ENCODE measurements at regions not wholly inside any gene's neighbourhood (a gene's known extent, or its start where the extent isn't known, plus 50 kb on each side); places are given as distances from the start of the nearest gene placed in this dataset.

- no peak for DNase-seq
- H3K27me3 ChIP-seq = peaks cover 0 to 56% (median 0%) of the 10 kb centered on the region in 4 donors
- TF ChIP-seq CTCF (IDR thresholded peaks at IDR 0.05) (no peak), POLR2A (IDR thresholded peaks at IDR 0.05) (no peak)
- H3K4me3 ChIP-seq = no peak overlapping the region
- 80 to 84% methylated on average over 2 to 5 of the region's 5 CpGs for WGBS, 2 donors
- no peak overlapping the region for H3K27ac ChIP-seq
- no peaks in the 10 kb centered on the region for H3K9me3 ChIP-seq
- no peaks in the 10 kb centered on the region for H3K36me3 ChIP-seq
- H3K4me1 ChIP-seq = no peaks in the 10 kb centered on the region
- intact Hi-C loops (cut with DNase I) = no loop called here
Observed at GRCh38 chr1:47635111-47635510, 197.3 kb downstream of the FOXD2 start.

- Histone ChIP-seq H3K36me3 (no peaks in the 10 kb centered on the region), H3K4me3 (no peak overlapping the region), H3K4me1 (no peaks in the 10 kb centered on the region), H3K27ac (no peak overlapping the region), H3K9me3 (no peaks in the 10 kb centered on the region), H3K27me3 (peaks cover 0 to 52% (median 0%) of the 10 kb centered on the region in 4 donors)
- 66 to 67% methylated on average over 2 of the region's 2 CpGs for WGBS, 2 donors
- intact Hi-C loops (cut with DNase I) = no loop called here
- DNase-seq = no peak
- TF ChIP-seq POLR2A (IDR thresholded peaks at IDR 0.05) (no peak), CTCF (IDR thresholded peaks at IDR 0.05) (no peak)
Observed at GRCh38 chr1:47635597-47635996, 197.8 kb downstream of the FOXD2 start.

- Histone ChIP-seq H3K9me3 (no peaks in the 10 kb centered on the region), H3K4me1 (no peaks in the 10 kb centered on the region), H3K27me3 (peaks cover 0 to 46% (median 0%) of the 10 kb centered on the region in 4 donors), H3K36me3 (no peaks in the 10 kb centered on the region), H3K4me3 (no peak overlapping the region), H3K27ac (no peak overlapping the region)
- TF ChIP-seq POLR2A (IDR thresholded peaks at IDR 0.05) = no peak
- TF ChIP-seq CTCF (IDR thresholded peaks at IDR 0.05) = no peak
- 74 to 90% methylated on average over 6 of the region's 6 CpGs for WGBS, 2 donors
- DNase-seq = no peak
- intact Hi-C loops (cut with DNase I) = no loop called here
Observed at GRCh38 chr1:47637111-47637685, 199.4 kb downstream of the FOXD2 start.

GRCh38 chr1:47638240-47638639 is 200.4 kb downstream of the FOXD2 start:
- 53 to 63% methylated on average over 8 to 9 of the region's 9 CpGs for WGBS, 2 donors
- no peak for DNase-seq
- Histone ChIP-seq H3K9me3 (no peaks in the 10 kb centered on the region), H3K4me3 (no peak overlapping the region), H3K27ac (no peak overlapping the region), H3K36me3 (no peaks in the 10 kb centered on the region), H3K4me1 (peaks cover 0 to under 1% (median 0%) of the 10 kb centered on the region in 3 donors), H3K27me3 (peaks cover 0 to 38% (median 0%) of the 10 kb centered on the region in 4 donors)
- intact Hi-C loops (cut with DNase I) = no loop called here
- TF ChIP-seq POLR2A (IDR thresholded peaks at IDR 0.05) (no peak), CTCF (IDR thresholded peaks at IDR 0.05) (no peak)

- WGBS, 2 donors = 63 to 85% methylated on average over 2 to 5 of the region's 5 CpGs
- DNase-seq = no peak
Observed at GRCh38 chr1:47638713-47639112, 200.9 kb downstream of the FOXD2 start.

More at GRCh38 chr1:47638713-47639112, 200.9 kb downstream of the FOXD2 start:
- Histone ChIP-seq H3K36me3 (no peaks in the 10 kb centered on the region), H3K9me3 (no peaks in the 10 kb centered on the region), H3K4me1 (peaks cover 0 to 6% (median 0%) of the 10 kb centered on the region in 3 donors), H3K4me3 (no peak overlapping the region), H3K27ac (no peak overlapping the region), H3K27me3 (peaks cover 0 to 42% (median 0%) of the 10 kb centered on the region in 4 donors)
- no peak for TF ChIP-seq CTCF (IDR thresholded peaks at IDR 0.05)
- no peak for TF ChIP-seq POLR2A (IDR thresholded peaks at IDR 0.05)
- intact Hi-C loops (cut with DNase I) = no loop called here

Data from esophagus squamous epithelium (tissue), 5 donors.